Panc1 (cell line): ENCODE measurements at regions not wholly inside any gene's neighbourhood (a gene's known extent, or its start where the extent isn't known, plus 50 kb on each side); places are given as distances from the start of the nearest gene placed in this dataset.
"Not testable (repeated sequence)": the region's sequence is repeated elsewhere in the genome, so short reads cannot be mapped to it uniquely, and the experiment has no call there.

Source experiments
- ATAC-seq: fragments of 200-7000 bp; cut with Tn5 transposase; 2 replicates; pipeline ENCODE4 v1.9.1; 2020; ENCODE audit warnings: mild to moderate bottlenecking, moderate library complexity
- BruUV-seq: library from RNA; stranded (reverse); fragments of 400-500 nt; replicated peaks from 2 replicates; lab custom pipeline; 2021; lab: Mats Ljungman, UMichigan
- CTCF ChIA-PET: fragments of 300-600 bp; sonication (Branson Sonifier 250); formaldehyde crosslinking; loops from one replicate; lab custom pipeline; 2022; ENCODE audit warnings: antibody characterized with exemption; lab: Charles Lee
- POLR2A ChIA-PET: fragments of 300-600 bp; sonication (Branson Sonifier 250); formaldehyde crosslinking; loops from one replicate; lab custom pipeline; 2022; ENCODE audit warnings: antibody characterized with exemption; lab: Charles Lee
- DNase-seq: peaks from one replicate; pipeline ENCODE4 v3.0.0-alpha.2; 2010; ENCODE audit warnings: low read depth, low spot score
- H3K27ac ChIP-seq: 2 replicates; pipeline ENCODE4 v1.5.1; 2011; ENCODE audit warnings: mild to moderate bottlenecking, low read length, inconsistent platforms
- H3K27me3 ChIP-seq: fragments of 200-500 bp; sonication (Bioruptor generic); 2 replicates; pipeline ENCODE4 v1.6.0; 2014; ENCODE audit warnings: low read length, inconsistent platforms; ENCODE audit not compliant: control insufficient read depth, insufficient read depth
- H3K36me3 ChIP-seq: fragments of 200-500 bp; sonication (Bioruptor generic); 2 replicates; pipeline ENCODE4 v1.5.1; 2014; ENCODE audit warnings: inconsistent platforms, mild to moderate bottlenecking, low read length, moderate library complexity; ENCODE audit not compliant: control insufficient read depth, insufficient read depth
- H3K4me1 ChIP-seq: 2 replicates; pipeline ENCODE4 v1.5.1; 2011; ENCODE audit warnings: inconsistent platforms, mild to moderate bottlenecking, low read length, moderate library complexity; ENCODE audit not compliant: control insufficient read depth, insufficient read depth
- H3K4me3 ChIP-seq, 2 experiments: 2 replicates each; pipeline ENCODE4 v1.5.1; 2011 to 2012; ENCODE audit warnings: low read depth in 2 of 2, low read length in 2 of 2, mild to moderate bottlenecking in 2 of 2, inconsistent platforms in 1 of 2, moderate library complexity in 1 of 2
- H3K9me3 ChIP-seq: fragments of 200-500 bp; sonication (Bioruptor generic); 2 replicates; pipeline ENCODE4 v1.5.1; 2014; ENCODE audit warnings: low read depth, mild to moderate bottlenecking, inconsistent platforms, low read length, moderate library complexity; ENCODE audit not compliant: control insufficient read depth, insufficient read depth
- POLR2AphosphoS5 ChIP-seq: IDR thresholded peaks from 2 replicates; pipeline ENCODE4 v1.6.1; 2012; ENCODE audit warnings: mild to moderate bottlenecking, low read depth, low read length, moderate library complexity
- SIN3A ChIP-seq: IDR thresholded peaks from 2 replicates; pipeline ENCODE4 v1.6.1; 2012; ENCODE audit warnings: low read depth, mild to moderate bottlenecking, low read length, moderate library complexity, borderline replicate concordance; ENCODE audit not compliant: insufficient read depth
- TCF7L2 ChIP-seq: IDR thresholded peaks from 2 replicates; pipeline ENCODE4 v1.6.1; 2011; ENCODE audit warnings: mild to moderate bottlenecking, low read depth, low read length, inconsistent platforms
- in situ Hi-C: cut with HindIII; loops from 2 replicates; pipeline ENCODE4 v1.10.0; 2016; ENCODE audit warnings: low sequenced_read_pairs, low pct_unique_long_range_greater_than_20kb
- intact Hi-C: fragments of 100-400 bp; cut with micrococcal nuclease; formaldehyde crosslinking; loops from one replicate; pipeline ENCODE4 v1.10.0; 2022; ENCODE audit not compliant: unreplicated experiment
- TF ChIP-seq, protein P1 (sequence below), 2 experiments: IDR thresholded peaks; 2 replicates each; pipeline ENCODE4 v1.6.1; 2011 to 2012; ENCODE audit warnings: low read depth in 2 of 2, control low read depth in 1 of 2, low read length in 1 of 2, mild to moderate bottlenecking in 1 of 2, moderate library complexity in 1 of 2; ENCODE audit not compliant: insufficient read depth in 1 of 2
- TF ChIP-seq, protein P2 (sequence below): fragments of 450-650 bp; IDR thresholded peaks from 2 replicates; pipeline ENCODE4 v1.5.1; 2017; ENCODE audit warnings: mild to moderate bottlenecking

DNA sequence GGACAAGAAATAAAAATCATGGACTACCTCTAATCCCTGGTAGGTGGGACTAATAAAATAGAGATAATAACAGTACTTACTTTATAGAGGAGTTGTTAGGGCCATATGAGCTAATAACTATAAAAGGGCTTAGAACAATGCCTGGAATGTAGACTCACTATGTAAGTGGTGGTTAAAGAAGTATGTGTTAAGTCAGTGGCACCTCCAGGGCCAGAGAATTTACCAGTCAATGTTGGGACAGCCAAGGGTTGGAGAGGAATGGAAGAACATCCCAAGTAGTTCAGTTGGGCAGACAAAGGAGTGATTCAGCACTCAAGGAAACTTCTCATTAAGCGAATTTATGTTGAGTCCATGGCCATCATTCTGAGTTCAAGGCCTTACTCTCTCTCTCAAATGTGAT lies 116.8 kb downstream of the OTOR start:
- CTCF ChIA-PET = no interaction called here

GRCh38 chr20:16865406-16865805 lies 117.2 kb downstream of the OTOR start:
- no peak overlapping the region for H3K4me3 ChIP-seq
- no TSS peak for BruUV-seq
- no peaks in the 10 kb centered on the region for H3K36me3 ChIP-seq
- intact Hi-C loops = no loop called here
- CTCF ChIA-PET = no interaction called here
- H3K9me3 ChIP-seq = no peaks in the 10 kb centered on the region
- H3K4me1 ChIP-seq = no peaks in the 10 kb centered on the region
- no peaks in the 10 kb centered on the region for H3K27me3 ChIP-seq
- in situ Hi-C loops = no loop called here
- ATAC-seq (no peak), DNase-seq (no peak)
- no peak overlapping the region for H3K27ac ChIP-seq
- TF ChIP-seq POLR2AphosphoS5 (no peak), SIN3A (no peak)
- TF ChIP-seq, protein P1, sequence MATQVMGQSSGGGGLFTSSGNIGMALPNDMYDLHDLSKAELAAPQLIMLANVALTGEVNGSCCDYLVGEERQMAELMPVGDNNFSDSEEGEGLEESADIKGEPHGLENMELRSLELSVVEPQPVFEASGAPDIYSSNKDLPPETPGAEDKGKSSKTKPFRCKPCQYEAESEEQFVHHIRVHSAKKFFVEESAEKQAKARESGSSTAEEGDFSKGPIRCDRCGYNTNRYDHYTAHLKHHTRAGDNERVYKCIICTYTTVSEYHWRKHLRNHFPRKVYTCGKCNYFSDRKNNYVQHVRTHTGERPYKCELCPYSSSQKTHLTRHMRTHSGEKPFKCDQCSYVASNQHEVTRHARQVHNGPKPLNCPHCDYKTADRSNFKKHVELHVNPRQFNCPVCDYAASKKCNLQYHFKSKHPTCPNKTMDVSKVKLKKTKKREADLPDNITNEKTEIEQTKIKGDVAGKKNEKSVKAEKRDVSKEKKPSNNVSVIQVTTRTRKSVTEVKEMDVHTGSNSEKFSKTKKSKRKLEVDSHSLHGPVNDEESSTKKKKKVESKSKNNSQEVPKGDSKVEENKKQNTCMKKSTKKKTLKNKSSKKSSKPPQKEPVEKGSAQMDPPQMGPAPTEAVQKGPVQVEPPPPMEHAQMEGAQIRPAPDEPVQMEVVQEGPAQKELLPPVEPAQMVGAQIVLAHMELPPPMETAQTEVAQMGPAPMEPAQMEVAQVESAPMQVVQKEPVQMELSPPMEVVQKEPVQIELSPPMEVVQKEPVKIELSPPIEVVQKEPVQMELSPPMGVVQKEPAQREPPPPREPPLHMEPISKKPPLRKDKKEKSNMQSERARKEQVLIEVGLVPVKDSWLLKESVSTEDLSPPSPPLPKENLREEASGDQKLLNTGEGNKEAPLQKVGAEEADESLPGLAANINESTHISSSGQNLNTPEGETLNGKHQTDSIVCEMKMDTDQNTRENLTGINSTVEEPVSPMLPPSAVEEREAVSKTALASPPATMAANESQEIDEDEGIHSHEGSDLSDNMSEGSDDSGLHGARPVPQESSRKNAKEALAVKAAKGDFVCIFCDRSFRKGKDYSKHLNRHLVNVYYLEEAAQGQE (IDR thresholded peaks at IDR 0.05; ENCODE audit: insufficient read depth in 1 of 2, low read depth in 2 of 2, low read length in 1 of 2) = no peak
- TF ChIP-seq, protein P2, sequence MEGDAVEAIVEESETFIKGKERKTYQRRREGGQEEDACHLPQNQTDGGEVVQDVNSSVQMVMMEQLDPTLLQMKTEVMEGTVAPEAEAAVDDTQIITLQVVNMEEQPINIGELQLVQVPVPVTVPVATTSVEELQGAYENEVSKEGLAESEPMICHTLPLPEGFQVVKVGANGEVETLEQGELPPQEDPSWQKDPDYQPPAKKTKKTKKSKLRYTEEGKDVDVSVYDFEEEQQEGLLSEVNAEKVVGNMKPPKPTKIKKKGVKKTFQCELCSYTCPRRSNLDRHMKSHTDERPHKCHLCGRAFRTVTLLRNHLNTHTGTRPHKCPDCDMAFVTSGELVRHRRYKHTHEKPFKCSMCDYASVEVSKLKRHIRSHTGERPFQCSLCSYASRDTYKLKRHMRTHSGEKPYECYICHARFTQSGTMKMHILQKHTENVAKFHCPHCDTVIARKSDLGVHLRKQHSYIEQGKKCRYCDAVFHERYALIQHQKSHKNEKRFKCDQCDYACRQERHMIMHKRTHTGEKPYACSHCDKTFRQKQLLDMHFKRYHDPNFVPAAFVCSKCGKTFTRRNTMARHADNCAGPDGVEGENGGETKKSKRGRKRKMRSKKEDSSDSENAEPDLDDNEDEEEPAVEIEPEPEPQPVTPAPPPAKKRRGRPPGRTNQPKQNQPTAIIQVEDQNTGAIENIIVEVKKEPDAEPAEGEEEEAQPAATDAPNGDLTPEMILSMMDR = no peak
- POLR2A ChIA-PET = no interaction called here

More for the DNA sequence above, 116.8 kb downstream of the OTOR start:
- no peak overlapping the region for H3K27ac ChIP-seq
- intact Hi-C loops = no loop called here
- no peaks in the 10 kb centered on the region for H3K9me3 ChIP-seq
- POLR2A ChIA-PET = no interaction called here
- no peaks in the 10 kb centered on the region for H3K4me1 ChIP-seq
- H3K4me3 ChIP-seq = no peak overlapping the region
- in situ Hi-C loops = no loop called here
- no peak for ATAC-seq
- no peak for DNase-seq
- TF ChIP-seq POLR2AphosphoS5 (no peak), SIN3A (no peak), TCF7L2 (no peak)
- TF ChIP-seq, protein P1 (IDR thresholded peaks at IDR 0.05; ENCODE audit: insufficient read depth in 1 of 2, low read depth in 2 of 2, low read length in 1 of 2) = no peak
- TF ChIP-seq, protein P2 = no peak
- BruUV-seq = no TSS peak
- H3K36me3 ChIP-seq = no peaks in the 10 kb centered on the region
- H3K27me3 ChIP-seq = no peaks in the 10 kb centered on the region

DNA sequence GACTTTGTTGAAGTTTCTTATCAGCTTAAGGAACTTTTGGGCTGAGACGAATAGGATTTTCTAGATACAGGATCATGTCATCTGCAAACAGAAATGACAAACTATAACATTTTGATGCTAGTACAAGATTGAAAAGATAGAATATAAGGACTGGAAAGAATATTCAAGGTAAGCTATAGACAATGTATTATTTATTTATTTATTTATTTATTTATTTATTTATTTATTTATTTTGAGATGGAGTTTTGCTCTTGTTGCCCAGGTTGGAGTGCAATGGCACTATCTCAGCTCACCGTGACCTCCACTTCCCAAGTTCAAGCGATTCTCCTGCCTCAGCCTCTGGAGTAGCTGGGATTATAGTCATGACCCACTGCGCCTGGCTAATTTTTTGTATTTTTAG lies 125.0 kb downstream of the OTOR start:
- H3K36me3 ChIP-seq, CTCF ChIA-PET, POLR2A ChIA-PET, H3K4me1 ChIP-seq, H3K27me3 ChIP-seq, in situ Hi-C loops, H3K4me3 ChIP-seq, ATAC-seq, intact Hi-C loops, DNase-seq, H3K9me3 ChIP-seq, H3K27ac ChIP-seq, BruUV-seq: not testable (repeated sequence)
